ENCODE measurements at regions not wholly inside any gene's neighbourhood (a gene's known extent, or its start where the extent isn't known, plus 50 kb on each side); places are given as distances from the start of the nearest gene placed in this dataset.

- no peak for TF ChIP-seq CTCF (IDR thresholded peaks at IDR 0.05; ENCODE audit: low read length)
- TF ChIP-seq EZH2 (IDR thresholded peaks at IDR 0.05; ENCODE audit: borderline replicate concordance, low read length) = no peak
Observed at GRCh38 chr3:101117980-101118379, 124.8 kb upstream of the ABI3BP start.

All from OCI-LY1 (cell line).